GM18951 (cell line): ENCODE measurements at regions not wholly inside any gene's neighbourhood (a gene's known extent, or its start where the extent isn't known, plus 50 kb on each side); places are given as distances from the start of the nearest gene placed in this dataset.

ENCODE experiments used
- POLR2A ChIP-seq: IDR thresholded peaks from 4 replicates; pipeline ENCODE4 v1.6.1; 2011; ENCODE audit warnings: mild to moderate bottlenecking; ENCODE audit not compliant: insufficient read length, insufficient read depth; ENCODE audit errors: extremely low read depth
- in situ Hi-C: fragments of 300-500 bp; cut with MboI; formaldehyde crosslinking; loops from one replicate; pipeline ENCODE4 v1.12.0; 2022; ENCODE audit warnings: low sequenced_read_pairs, mixed read lengths, inconsistent platforms; ENCODE audit not compliant: unreplicated experiment

DNA sequence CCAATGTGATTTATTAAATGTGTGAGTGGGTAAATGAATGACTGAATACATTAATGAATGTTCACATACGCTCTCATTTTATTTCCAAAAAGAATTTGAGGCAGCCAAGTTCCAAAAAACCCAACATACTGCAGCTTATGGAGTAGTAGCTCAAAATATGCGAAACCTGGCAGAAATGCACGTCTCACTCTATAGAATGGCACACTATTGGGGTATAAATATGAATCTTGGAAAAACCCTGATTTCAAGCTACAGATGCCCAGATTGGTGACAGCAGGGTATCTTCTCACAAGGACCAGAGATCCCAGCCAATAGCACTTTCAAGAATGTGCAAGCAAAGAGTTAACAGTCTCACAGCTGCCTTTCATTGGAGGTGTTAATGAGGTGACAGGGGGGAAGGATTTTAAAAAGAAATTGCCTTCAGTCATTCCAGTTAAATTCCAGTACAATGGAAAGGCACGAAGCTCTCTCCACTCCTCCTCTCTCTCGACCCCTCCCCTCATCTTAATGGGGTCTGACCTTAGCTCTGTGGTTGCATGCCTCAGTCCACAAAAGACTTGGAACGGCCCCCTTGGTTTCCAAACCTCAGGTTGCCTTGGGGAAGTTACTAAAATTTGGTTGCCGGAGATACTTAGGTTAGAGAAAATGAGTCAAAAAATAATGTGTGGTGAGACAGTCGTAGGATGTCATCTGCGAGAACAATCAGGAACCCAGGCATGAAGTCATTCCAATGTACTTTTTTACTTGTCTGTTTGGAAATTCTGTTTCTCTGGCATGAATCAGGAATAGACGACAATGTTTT is 307.4 kb downstream of the NFIB start:
- in situ Hi-C loops, result no loop called here
- no peak for TF ChIP-seq POLR2A

DNA sequence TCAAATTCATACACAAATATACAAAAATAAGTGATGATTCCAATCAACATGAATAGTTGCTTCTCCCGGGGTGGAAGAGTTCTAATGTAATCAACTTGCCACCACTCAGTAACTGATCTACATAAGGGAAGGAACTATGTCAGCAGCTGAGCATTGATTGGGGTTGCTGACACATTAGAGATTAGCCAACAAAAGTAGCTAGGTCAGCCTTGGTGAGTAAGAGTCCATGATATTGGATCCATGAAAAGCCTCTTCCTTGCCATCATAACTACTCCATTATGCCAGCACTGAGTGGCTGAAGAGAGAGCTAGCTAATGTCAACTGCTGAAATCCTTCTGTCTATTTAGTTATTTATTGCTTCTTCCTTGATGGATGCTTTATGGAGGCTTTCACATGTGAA is 309.8 kb downstream of the NFIB start:
- in situ Hi-C loops, result no loop called here

DNA sequence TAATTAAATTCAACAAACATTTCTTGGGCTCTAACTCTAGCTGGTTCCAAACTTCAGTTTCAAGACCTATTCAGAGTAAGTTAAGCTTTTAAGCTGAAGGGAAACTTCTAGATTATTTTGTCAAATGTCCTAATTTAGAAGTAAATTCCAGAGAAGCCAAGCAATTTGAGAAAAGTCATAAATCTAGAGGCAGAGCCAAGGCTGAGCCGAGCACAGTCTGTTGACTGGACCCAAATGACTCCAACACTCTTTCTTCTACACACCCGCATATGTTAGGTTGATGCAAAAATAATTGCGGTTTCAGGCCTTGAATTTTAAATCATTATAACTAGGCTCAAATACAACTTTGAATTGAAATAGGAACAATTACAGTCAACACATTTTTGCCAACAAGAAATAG is 319.7 kb downstream of the NFIB start:
- in situ Hi-C loops, result no loop called here

More for the DNA sequence above, 309.8 kb downstream of the NFIB start:
- TF ChIP-seq POLR2A, result no peak

DNA sequence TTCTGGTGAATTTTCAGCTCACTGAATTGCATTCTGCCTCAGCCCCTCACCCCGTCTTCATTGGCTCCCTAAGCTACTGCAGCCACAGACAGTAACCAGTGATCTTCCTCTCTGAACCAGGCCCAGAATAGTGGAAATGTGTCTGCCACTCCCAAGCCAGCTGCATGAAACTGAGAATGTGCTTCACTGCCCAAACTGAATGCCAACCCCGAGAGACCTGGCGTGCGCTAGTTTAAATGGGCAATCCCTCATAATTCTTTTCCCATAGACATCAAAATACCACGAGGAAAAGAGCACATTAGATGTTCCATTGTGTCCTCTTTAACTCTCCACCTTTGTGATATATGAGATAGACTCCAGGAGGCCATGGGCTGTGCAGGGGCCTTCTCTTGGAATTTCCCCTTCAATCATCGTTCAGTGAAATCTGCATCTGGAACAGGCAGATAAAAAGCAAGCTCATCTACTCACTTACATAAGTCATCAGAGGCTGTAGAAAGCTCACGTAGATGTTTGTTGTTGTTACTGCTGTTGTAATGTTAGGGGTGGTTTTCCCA is 320.2 kb downstream of the NFIB start:
- in situ Hi-C loops, result no loop called here

More for the DNA sequence above, 319.7 kb downstream of the NFIB start:
- TF ChIP-seq POLR2A, result no peak

DNA sequence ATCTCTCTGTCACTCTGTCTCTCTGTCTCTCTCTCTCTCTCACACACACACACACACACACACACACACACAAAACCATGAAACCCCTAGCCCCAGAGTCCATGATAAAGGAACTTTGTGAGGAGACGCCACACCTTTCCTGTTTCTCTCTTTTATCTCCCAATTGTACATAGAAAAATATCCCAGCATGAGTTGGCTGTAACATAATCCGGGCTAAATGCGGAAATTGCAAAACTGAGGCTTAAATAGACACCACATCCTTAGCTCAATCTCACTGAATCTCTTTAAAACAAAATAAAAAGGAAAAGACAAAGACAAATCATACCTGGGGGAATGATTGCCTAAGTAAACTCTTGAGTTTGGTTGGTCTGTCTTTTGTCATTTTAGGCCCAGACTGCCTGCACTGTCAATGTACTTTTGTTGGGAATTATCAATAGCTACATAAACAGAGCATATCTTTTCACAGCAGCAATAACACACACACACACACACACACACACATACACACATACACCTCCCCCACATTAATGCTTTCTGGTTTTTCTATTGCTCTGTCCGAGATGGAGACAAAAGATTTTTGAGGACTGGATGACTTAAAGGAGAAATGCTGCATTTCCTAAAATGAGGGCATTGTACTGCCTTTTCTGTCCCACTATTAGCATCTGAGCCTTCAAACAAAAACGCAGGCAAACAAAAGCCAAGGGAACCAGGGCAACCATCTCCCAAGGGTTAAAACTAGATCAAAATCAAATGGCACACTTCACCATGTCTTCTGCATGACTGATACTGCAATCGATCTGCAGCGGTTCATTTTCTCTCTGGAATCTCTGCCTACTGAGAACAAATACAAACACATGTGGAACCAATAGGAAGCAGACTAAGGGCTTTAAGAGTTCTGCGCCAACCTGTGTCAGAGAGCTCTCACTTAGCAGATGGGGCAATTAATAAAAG is 321.5 kb downstream of the NFIB start:
- no peak for TF ChIP-seq POLR2A
- in situ Hi-C loops, result no loop called here

More for the DNA sequence above, 320.2 kb downstream of the NFIB start:
- TF ChIP-seq POLR2A, result no peak

DNA sequence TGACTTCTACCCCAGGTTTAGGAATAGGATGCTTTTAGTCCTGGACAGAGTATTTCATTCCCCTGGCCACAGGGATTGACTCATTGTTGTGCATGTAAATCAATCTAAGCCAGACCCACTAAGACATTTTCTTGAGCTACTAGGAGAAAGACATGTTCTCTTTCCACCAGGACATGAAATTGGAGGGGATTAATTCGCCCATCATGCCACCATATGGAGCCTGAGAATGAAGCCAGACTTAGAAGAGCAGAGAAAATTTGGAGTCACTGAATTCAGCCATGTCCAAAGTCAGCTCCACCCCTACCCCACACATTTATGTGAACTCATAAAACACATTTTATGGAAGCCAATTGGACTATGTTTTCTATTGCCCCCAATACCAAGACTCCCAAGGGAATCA is 322.5 kb downstream of the NFIB start:
- in situ Hi-C loops, result no loop called here
- TF ChIP-seq POLR2A, result no peak

DNA sequence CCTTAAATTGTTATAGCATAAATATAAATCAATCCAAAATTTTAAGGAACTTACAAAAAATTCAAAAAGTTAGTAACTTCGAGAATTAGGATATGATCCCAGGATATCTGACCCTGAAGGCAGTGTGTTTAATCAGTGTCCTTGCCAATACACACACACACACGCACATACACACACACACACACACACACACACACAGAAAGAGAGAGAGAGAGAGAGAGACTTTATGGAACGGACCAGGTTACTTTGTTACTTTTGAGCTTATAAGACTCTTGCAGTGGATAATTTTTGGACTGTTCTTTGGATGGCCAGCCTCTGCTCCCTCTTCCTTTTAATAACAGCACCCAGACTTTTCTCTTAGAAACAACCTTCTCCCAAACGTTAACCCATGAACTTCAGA is 322.9 kb downstream of the NFIB start:
- in situ Hi-C loops, result no loop called here
- TF ChIP-seq POLR2A, result no peak

DNA sequence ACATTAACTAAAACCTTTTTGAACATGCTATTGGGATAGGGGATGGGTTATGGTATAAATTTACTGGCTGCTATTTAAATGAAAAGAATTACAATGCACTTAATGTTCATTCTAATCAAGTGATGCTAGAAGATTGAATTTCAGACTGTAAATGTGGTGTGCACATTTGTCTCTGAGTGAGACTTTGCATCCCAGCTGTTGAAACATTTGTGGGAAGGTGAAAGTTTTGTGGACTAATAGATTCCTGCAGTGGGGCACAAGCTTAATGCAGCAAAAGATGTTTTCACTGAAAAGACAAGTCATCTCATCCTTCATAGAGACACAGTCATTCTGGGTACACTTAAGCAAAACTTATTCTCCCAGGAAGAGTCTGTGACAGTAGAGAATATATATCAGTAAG is 323.6 kb downstream of the NFIB start:
- no peak for TF ChIP-seq POLR2A
- in situ Hi-C loops, result no loop called here

DNA sequence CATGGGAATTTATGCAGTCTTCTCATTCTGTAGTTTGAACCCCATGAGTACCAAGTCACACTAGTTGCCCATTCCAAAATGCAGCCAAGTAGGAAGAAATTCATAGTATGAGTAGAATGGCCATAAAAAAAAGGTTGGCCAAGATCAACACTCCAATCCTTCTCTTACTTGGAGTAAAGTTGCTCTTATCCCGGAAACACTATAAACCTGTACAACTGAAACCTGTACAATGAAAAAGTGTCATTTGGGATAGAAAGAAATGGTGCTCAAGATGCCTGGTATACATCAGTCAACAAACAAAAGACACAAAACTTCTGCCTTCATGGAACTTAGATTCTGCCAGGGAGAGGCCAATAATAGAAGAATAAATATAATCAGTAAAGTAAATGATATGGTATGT is 325.0 kb downstream of the NFIB start:
- no peak for TF ChIP-seq POLR2A
- in situ Hi-C loops, result no loop called here

DNA sequence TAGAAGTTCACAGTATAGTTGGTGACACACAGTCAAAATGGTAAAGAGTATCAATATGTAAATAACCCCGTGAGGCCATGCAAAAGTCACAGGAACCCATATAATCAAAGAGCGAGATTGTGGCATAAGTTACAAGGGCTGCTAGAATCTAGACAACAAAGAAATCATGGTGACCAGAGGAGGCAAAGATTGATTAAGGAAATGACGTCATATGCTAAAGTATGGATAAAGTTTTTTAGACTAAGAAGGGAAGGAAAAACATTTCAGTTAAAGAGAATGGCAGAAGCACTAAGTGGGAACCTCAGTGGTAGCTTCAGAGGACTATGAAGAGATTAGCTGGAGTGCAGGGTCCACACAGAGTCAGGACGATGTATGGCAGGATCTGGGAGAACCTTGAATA is 330.3 kb downstream of the NFIB start:
- in situ Hi-C loops, result no loop called here
- TF ChIP-seq POLR2A, result no peak

DNA sequence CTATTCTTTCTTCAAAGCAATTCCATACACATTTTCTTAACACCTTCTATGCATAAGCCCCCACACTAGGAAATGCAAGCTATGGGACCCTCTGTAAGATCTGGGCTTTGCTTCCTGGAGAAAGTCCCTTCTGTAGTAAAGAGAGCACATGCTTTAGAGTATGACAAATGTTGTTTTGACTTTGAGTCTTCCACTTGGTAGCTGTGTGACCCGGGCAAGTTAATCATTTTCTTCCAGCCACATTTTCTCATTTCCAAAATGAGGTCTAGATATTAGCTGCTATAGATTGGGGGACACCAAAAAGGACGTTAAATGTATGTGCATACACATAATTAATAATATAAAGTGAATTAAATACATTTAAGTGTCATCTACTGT is 334.0 kb downstream of the NFIB start:
- TF ChIP-seq POLR2A, result no peak
- in situ Hi-C loops, result no loop called here

DNA sequence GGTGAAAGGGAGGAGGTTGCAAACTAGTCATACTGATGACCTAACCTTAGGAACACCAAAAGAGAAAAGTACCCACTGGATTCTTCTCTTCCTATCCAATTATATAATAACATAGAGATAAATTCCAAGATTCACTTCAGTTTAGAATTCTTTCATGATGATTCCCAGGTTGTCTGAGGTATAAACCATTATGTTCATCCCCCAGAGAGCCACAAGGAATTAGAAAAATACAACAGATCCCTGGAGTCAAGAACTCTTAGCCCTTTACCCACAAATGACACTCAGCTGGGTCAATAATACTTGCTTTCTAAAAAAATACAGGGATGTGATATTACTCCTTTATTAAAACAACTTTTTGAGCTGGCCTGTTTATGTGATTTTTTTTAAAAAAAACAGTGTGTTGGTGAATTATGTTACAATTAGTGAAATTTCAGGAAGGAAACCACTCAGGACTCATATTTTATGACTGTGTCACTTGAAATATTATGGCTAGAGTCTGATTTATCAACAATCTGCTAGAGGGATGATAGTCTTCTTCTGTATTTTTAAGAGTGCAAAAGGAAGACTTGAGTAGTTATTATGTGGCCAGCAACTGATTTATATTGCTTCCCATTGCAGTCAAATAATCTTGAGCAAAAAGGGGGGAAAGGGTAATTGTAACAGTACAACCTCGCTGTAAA is 338.2 kb downstream of the NFIB start:
- no peak for TF ChIP-seq POLR2A

DNA sequence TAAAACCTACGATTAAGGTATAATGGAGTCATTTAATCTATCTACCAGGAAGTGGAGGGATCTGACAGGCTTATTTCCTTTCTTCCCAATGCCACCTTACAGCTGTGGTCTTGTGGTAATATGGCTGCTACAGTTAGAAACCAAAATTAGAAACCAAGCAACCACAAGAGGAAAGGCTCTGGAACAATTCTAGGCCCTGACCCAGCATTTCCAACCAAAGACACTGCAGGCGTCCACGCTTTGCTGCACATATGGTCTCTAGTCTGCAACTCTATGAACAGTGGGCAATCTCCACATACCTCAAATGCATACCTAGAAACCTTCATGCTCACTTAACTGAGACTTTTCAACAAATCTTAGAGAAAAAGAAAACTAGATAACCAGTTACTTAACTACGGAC is 339.1 kb downstream of the NFIB start:
- in situ Hi-C loops, result no loop called here
- no peak for TF ChIP-seq POLR2A

More for the DNA sequence above, 338.2 kb downstream of the NFIB start:
- in situ Hi-C loops, result no loop called here
